ENCODE measurements at regions not wholly inside any gene's neighbourhood (a gene's known extent, or its start where the extent isn't known, plus 50 kb on each side); places are given as distances from the start of the nearest gene placed in this dataset.
"Not testable (repeated sequence)": the region's sequence is repeated elsewhere in the genome, so short reads cannot be mapped to it uniquely, and the experiment has no call there.

GRCh38 chr6:37580176-37580955 lies 80.7 kb upstream of the CCDC167 start:
- DNase-seq (ENCODE audit: low read depth) = no peak

- DNase-seq (ENCODE audit: low read depth) = no peak
These were observed 79.9 kb upstream of the CCDC167 start for GRCh38 chr6:37579444-37580067.

- no peak for DNase-seq (ENCODE audit: low read depth)
These were observed 78.4 kb upstream of the CCDC167 start for GRCh38 chr6:37578104-37578503.

GRCh38 chr6:37576336-37576737 lies 76.6 kb upstream of the CCDC167 start:
- peak; percentile 30 for DNase-seq (ENCODE audit: low read depth)

GRCh38 chr6:37575221-37575620 lies 75.5 kb upstream of the CCDC167 start:
- no peak for DNase-seq (ENCODE audit: low read depth)

- no peak for DNase-seq (ENCODE audit: low read depth)
These were observed 72.6 kb upstream of the CCDC167 start for GRCh38 chr6:37572334-37572733.

- no peak for DNase-seq (ENCODE audit: low read depth)
These were observed 70.9 kb upstream of the CCDC167 start for GRCh38 chr6:37570482-37571133.

GRCh38 chr6:37569743-37570481 lies 70.2 kb upstream of the CCDC167 start:
- no peak for DNase-seq (ENCODE audit: low read depth)

GRCh38 chr6:37569317-37569716 lies 69.6 kb upstream of the CCDC167 start:
- DNase-seq (ENCODE audit: low read depth) = no peak

- no peak for DNase-seq (ENCODE audit: low read depth)
These were observed 67.3 kb upstream of the CCDC167 start for GRCh38 chr6:37566950-37567349.

GRCh38 chr6:37566111-37566949 lies 66.6 kb upstream of the CCDC167 start:
- no peak for DNase-seq (ENCODE audit: low read depth)

GRCh38 chr6:37565267-37566110 lies 65.8 kb upstream of the CCDC167 start:
- DNase-seq (ENCODE audit: low read depth) = no peak

GRCh38 chr6:37562926-37563288 lies 63.2 kb upstream of the CCDC167 start:
- not testable (repeated sequence) for DNase-seq (ENCODE audit: low read depth)

- DNase-seq (ENCODE audit: low read depth) = no peak
These were observed 61.7 kb upstream of the CCDC167 start for GRCh38 chr6:37561361-37561760.

GRCh38 chr6:37560737-37561103 lies 61.0 kb upstream of the CCDC167 start:
- no peak for DNase-seq (ENCODE audit: low read depth)

GRCh38 chr6:37559501-37559900 lies 59.8 kb upstream of the CCDC167 start:
- DNase-seq (ENCODE audit: low read depth) = no peak

GRCh38 chr6:37559050-37559449 lies 59.4 kb upstream of the CCDC167 start:
- no peak for DNase-seq (ENCODE audit: low read depth)

- no peak for DNase-seq (ENCODE audit: low read depth)
These were observed 59.0 kb upstream of the CCDC167 start for GRCh38 chr6:37558646-37559045.

GRCh38 chr6:37558168-37558567 lies 58.5 kb upstream of the CCDC167 start:
- no peak for DNase-seq (ENCODE audit: low read depth)

- DNase-seq (ENCODE audit: low read depth) = no peak
These were observed 58.0 kb upstream of the CCDC167 start for GRCh38 chr6:37557645-37558114.

All from non-pigmented ciliary epithelial cell (primary cell).